HepG2 (cell line): ENCODE measurements at regions not wholly inside any gene's neighbourhood (a gene's known extent, or its start where the extent isn't known, plus 50 kb on each side); places are given as distances from the start of the nearest gene placed in this dataset.

Experiments used
- ATAC-seq: fragments of 200-7000 bp; cut with Tn5 transposase; 3 replicates; pipeline ENCODE4 v1.9.1; 2020; ENCODE audit warnings: mild to moderate bottlenecking, moderate library complexity
- BruUV-seq: library from RNA; stranded (reverse); fragments of 400-500 nt; replicated peaks from 2 replicates; lab custom pipeline; 2021; lab: Mats Ljungman, UMichigan
- CTCF ChIA-PET: fragments of 300-600 bp; formaldehyde crosslinking; extraction: SDS; loops from one replicate; lab custom pipeline; 2021; ENCODE audit warnings: low total read pairs, inconsistent platforms, low intra/inter-chr PET ratio; lab: Yijun Ruan, JAX
- POLR2A ChIA-PET: fragments of 350-600 bp; sonication (Branson Sonifier 250); formaldehyde crosslinking; loops from one replicate; lab custom pipeline; 2020; ENCODE audit warnings: antibody characterized with exemption, inconsistent platforms; lab: Yijun Ruan, JAX
- DNase-seq: peaks from one replicate; pipeline ENCODE4 v3.0.0-alpha.2; 2015; ENCODE audit warnings: low spot score
- FAIRE-seq: peaks from 3 replicates; lab custom pipeline; 2011; peaks lifted over from hg19 to GRCh38; lab: Jason Lieb, UNC
- H2AFZ ChIP-seq: one replicate; pipeline ENCODE4 v1.6.1; 2011; ENCODE audit warnings: low read length, inconsistent platforms
- H3K27ac ChIP-seq: fragments of 300-600 bp; 3 replicates; pipeline ENCODE4 v1.8.0; 2011; ENCODE audit warnings: mixed run types, mild to moderate bottlenecking, mixed read lengths, low read length, inconsistent platforms; ENCODE audit not compliant: insufficient read depth; ENCODE audit errors: extremely low read length
- H3K27me3 ChIP-seq, 2 experiments: fragments of 200-600 bp in 1 of 2; 2 replicates in 1 of 2; 3 replicates in 1 of 2; pipeline versions ENCODE4 v1.6.0 to v1.8.0; 2011; ENCODE audit warnings: low read length in 2 of 2, mild to moderate bottlenecking in 2 of 2, moderate library complexity in 2 of 2, inconsistent platforms in 1 of 2; ENCODE audit not compliant: insufficient read depth in 2 of 2, control insufficient read depth in 1 of 2
- H3K36me3 ChIP-seq, 2 experiments: fragments of 200-600 bp in 1 of 2; replicated peaks in 1 of 2; 2 replicates in 1 of 2; 3 replicates in 1 of 2; pipeline versions ENCODE4 v1.5.1 to v1.8.0; 2011; ENCODE audit warnings: low read length in 2 of 2, inconsistent platforms in 1 of 2; ENCODE audit not compliant: insufficient read depth in 2 of 2, control insufficient read depth in 1 of 2
- H3K4me1 ChIP-seq: 2 replicates; pipeline ENCODE4 v1.5.1; 2012; ENCODE audit warnings: low read length, inconsistent platforms; ENCODE audit not compliant: insufficient read depth
- H3K4me2 ChIP-seq: 2 replicates; pipeline ENCODE4 v1.6.0; 2011; ENCODE audit warnings: low read depth, low read length, inconsistent platforms
- H3K4me3 ChIP-seq, 3 experiments: fragments of 200-600 bp in 1 of 3; sonication (generic), shearing (Covaris generic) in 1 of 3; replicated peaks in 1 of 3; 2 replicates each; pipeline ENCODE4 v1.5.1; 2011 to 2016; ENCODE audit warnings: low read length in 3 of 3, inconsistent platforms in 2 of 3, low read depth in 2 of 3, mild to moderate bottlenecking in 2 of 3, control low read depth in 1 of 3, mixed read lengths in 1 of 3; ENCODE audit not compliant: insufficient read depth in 1 of 3
- H3K79me2 ChIP-seq: one replicate; pipeline ENCODE4 v1.6.1; 2011; ENCODE audit warnings: low read length, inconsistent platforms; ENCODE audit not compliant: insufficient read depth
- H3K9ac ChIP-seq: 2 replicates; pipeline ENCODE4 v1.6.0; 2011; ENCODE audit warnings: mild to moderate bottlenecking, low read depth, low read length, inconsistent platforms; ENCODE audit not compliant: insufficient read depth
- H3K9me3 ChIP-seq: 2 replicates; pipeline ENCODE4 v1.5.1; 2012; ENCODE audit warnings: mild to moderate bottlenecking, low read length
- H4K20me1 ChIP-seq: 2 replicates; pipeline ENCODE4 v1.6.0; 2011; ENCODE audit warnings: inconsistent platforms, mild to moderate bottlenecking, low read length, moderate library complexity; ENCODE audit not compliant: insufficient read depth
- CBFB ChIP-seq: sonication (generic); formaldehyde crosslinking; IDR thresholded peaks from 2 replicates; pipeline ENCODE4 v1.4.0; 2020; ENCODE audit warnings: missing genetic modification reagents
- MAFF ChIP-seq: IDR thresholded peaks from 2 replicates; pipeline ENCODE4 v1.6.1; 2011; ENCODE audit warnings: low read depth, low read length, improper control_type of control experiment
- MAFK ChIP-seq, 2 experiments: IDR thresholded peaks in 1 of 2; conservative IDR thresholded peaks in 1 of 2; 2 replicates each; pipeline ENCODE4 v1.6.1; 2011; ENCODE audit warnings: improper control_type of control experiment in 2 of 2, low read length in 2 of 2
- MIXL1 ChIP-seq: IDR thresholded peaks from 2 replicates; pipeline ENCODE4 v1.6.1; 2016
- NFATC3 ChIP-seq: sonication (generic); formaldehyde crosslinking; IDR thresholded peaks from 2 replicates; pipeline ENCODE4 v1.5.1; 2020; ENCODE audit warnings: mild to moderate bottlenecking, missing genetic modification reagents
- NFYB ChIP-seq: sonication (generic); formaldehyde crosslinking; IDR thresholded peaks from 2 replicates; pipeline ENCODE4 v1.4.0; 2020; ENCODE audit warnings: missing genetic modification reagents
- RFX5 ChIP-seq: IDR thresholded peaks from 2 replicates; pipeline ENCODE4 v1.6.1; 2011; ENCODE audit warnings: low read depth, low read length, improper control_type of control experiment
- SAP130 ChIP-seq: IDR thresholded peaks from 2 replicates; pipeline ENCODE4 v1.6.1; 2016; ENCODE audit warnings: low read depth
- SMARCE1 ChIP-seq: fragments of 450-650 bp; IDR thresholded peaks from 2 replicates; pipeline ENCODE4 v1.6.1; 2017; ENCODE audit warnings: borderline replicate concordance
- TARDBP ChIP-seq: sonication (generic); formaldehyde crosslinking; IDR thresholded peaks from 2 replicates; pipeline ENCODE4 v1.8.0; 2022; ENCODE audit warnings: mild to moderate bottlenecking, missing genetic modification reagents
- ZFP41 ChIP-seq: sonication (generic); formaldehyde crosslinking; IDR thresholded peaks from 2 replicates; pipeline ENCODE4 v1.4.0; 2020; ENCODE audit warnings: mild to moderate bottlenecking, missing genetic modification reagents, borderline replicate concordance
- ZNF101 ChIP-seq: sonication (generic); formaldehyde crosslinking; IDR thresholded peaks from 2 replicates; pipeline ENCODE4 v1.4.0; 2020; ENCODE audit warnings: mild to moderate bottlenecking, low read depth, missing genetic modification reagents, borderline replicate concordance
- ZNF225 ChIP-seq: sonication (generic); formaldehyde crosslinking; IDR thresholded peaks from 2 replicates; pipeline ENCODE4 v1.4.0; 2020; ENCODE audit warnings: mild to moderate bottlenecking, missing genetic modification reagents
- ZSCAN5A ChIP-seq: sonication (generic); formaldehyde crosslinking; IDR thresholded peaks from 2 replicates; pipeline ENCODE4 v1.8.0; 2022; ENCODE audit warnings: mild to moderate bottlenecking, missing genetic modification reagents, borderline replicate concordance
- WGBS: methylation state at CpG from one replicate; pipeline ENCODE4 v1.1.6; 2017; ENCODE audit warnings: low lambda C conversion rate; 5-methylcytosine and 5-hydroxymethylcytosine counted together
- in situ Hi-C: cut with HindIII; loops from 2 replicates; pipeline ENCODE4 v1.10.0; 2017; ENCODE audit warnings: low pct_unique_long_range_greater_than_20kb; ENCODE audit not compliant: extremely low pct_ligation_motif_present
- intact Hi-C: fragments of 100-400 bp; cut with micrococcal nuclease; formaldehyde crosslinking; loops from one replicate; pipeline ENCODE4 v1.10.0; 2022; ENCODE audit not compliant: unreplicated experiment
- TF ChIP-seq, protein P1 (sequence below), 2 experiments: sonication (generic) in 1 of 2; formaldehyde crosslinking in 1 of 2; IDR thresholded peaks; 2 replicates each; pipeline versions ENCODE4 v1.6.1 to v1.9.0; 2014 to 2022; ENCODE audit warnings: antibody characterized with exemption in 1 of 2, borderline replicate concordance in 1 of 2, inconsistent platforms in 1 of 2, low read depth in 1 of 2, missing genetic modification reagents in 1 of 2
- TF ChIP-seq, protein P2 (sequence below): sonication (generic); formaldehyde crosslinking; IDR thresholded peaks from 2 replicates; pipeline ENCODE4 v1.4.0; 2020; ENCODE audit warnings: missing genetic modification reagents

DNA sequence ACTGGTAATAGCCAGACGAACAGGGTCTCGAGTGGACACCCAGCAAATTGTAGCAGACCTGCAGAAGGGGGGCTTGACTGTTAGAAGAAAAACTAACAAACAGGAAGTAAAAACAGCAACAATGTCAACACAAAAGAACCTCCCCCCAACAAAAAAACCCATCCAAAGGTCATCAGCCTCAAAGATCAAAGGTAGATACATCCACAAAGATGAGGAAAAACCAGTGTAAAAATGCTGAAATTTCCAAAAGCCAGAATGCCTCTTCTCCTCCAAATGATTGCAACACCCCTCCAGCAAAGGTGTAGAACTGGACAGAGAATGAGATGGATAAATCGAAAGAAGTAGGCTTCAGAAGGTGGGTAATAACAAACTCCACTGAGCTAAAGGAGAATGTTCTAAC, 313.0 kb upstream of the TEX13C start (continued):
- no peak for TF ChIP-seq ZFP41 (CRISPR knock-in tag)
- TF ChIP-seq, all 625 proteins: peak for 0

DNA sequence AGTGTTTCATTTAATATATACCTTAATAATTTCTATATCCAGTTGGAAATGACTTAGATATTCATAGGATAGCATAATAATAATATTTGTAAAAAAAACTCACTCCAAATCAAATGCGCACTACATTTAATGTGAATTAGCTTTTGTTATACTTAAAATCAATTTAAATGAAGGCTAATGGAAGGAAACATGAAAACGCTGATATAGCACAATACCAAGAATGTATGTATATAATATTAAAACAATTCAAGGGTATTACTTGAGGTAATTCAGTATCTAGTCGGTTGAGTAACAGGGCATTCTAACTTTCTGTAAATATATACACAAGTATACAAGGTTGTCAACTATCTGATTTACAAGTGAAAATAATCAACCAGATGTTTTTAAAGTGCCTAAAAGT, 307.1 kb upstream of the TEX13C start:
- H3K27me3 ChIP-seq, result no peaks in the 10 kb centered on the region
- POLR2A ChIA-PET, result no interaction called here

More for the DNA sequence above, 307.1 kb upstream of the TEX13C start:
- BruUV-seq, result no TSS peak
- CTCF ChIA-PET, result no interaction called here
- no peak for ATAC-seq
- no peak overlapping the region for H3K9ac ChIP-seq
- no peak for TF ChIP-seq ZSCAN5A (CRISPR knock-in tag)
- TF ChIP-seq CBFB (CRISPR knock-in tag), result no peak
- TF ChIP-seq NFYB, result no peak
- TF ChIP-seq, protein P1, sequence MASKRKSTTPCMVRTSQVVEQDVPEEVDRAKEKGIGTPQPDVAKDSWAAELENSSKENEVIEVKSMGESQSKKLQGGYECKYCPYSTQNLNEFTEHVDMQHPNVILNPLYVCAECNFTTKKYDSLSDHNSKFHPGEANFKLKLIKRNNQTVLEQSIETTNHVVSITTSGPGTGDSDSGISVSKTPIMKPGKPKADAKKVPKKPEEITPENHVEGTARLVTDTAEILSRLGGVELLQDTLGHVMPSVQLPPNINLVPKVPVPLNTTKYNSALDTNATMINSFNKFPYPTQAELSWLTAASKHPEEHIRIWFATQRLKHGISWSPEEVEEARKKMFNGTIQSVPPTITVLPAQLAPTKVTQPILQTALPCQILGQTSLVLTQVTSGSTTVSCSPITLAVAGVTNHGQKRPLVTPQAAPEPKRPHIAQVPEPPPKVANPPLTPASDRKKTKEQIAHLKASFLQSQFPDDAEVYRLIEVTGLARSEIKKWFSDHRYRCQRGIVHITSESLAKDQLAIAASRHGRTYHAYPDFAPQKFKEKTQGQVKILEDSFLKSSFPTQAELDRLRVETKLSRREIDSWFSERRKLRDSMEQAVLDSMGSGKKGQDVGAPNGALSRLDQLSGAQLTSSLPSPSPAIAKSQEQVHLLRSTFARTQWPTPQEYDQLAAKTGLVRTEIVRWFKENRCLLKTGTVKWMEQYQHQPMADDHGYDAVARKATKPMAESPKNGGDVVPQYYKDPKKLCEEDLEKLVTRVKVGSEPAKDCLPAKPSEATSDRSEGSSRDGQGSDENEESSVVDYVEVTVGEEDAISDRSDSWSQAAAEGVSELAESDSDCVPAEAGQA (IDR thresholded peaks at IDR 0.05; ENCODE audit: low read depth), result no peak
- TF ChIP-seq, protein P1 (CRISPR knock-in tag; IDR thresholded peaks at IDR 0.05; ENCODE audit: borderline replicate concordance), result no peak
- TF ChIP-seq MAFF, result peak; percentile 24; the same call in 1 of the 2 replicates
- no peak for TF ChIP-seq ZNF101 (CRISPR knock-in tag)
- no peak for TF ChIP-seq NFATC3 (CRISPR knock-in tag)
- peak; percentile 25 to 54; a peak in 3 of 4 replicates for TF ChIP-seq MAFK (conservative IDR thresholded peaks at IDR 0.05 in 1 of 2, IDR thresholded peaks at IDR 0.05 in 1 of 2; ENCODE audit: low read length in 2 of 2)
- no peak for TF ChIP-seq TARDBP (CRISPR knock-in tag)
- TF ChIP-seq SAP130 (CRISPR knock-in tag), result no peak
- TF ChIP-seq RFX5, result no peak
- TF ChIP-seq MIXL1 (CRISPR knock-in tag), result no peak
- TF ChIP-seq ZNF225, result no peak
- no peak for TF ChIP-seq SMARCE1
- TF ChIP-seq, protein P2, sequence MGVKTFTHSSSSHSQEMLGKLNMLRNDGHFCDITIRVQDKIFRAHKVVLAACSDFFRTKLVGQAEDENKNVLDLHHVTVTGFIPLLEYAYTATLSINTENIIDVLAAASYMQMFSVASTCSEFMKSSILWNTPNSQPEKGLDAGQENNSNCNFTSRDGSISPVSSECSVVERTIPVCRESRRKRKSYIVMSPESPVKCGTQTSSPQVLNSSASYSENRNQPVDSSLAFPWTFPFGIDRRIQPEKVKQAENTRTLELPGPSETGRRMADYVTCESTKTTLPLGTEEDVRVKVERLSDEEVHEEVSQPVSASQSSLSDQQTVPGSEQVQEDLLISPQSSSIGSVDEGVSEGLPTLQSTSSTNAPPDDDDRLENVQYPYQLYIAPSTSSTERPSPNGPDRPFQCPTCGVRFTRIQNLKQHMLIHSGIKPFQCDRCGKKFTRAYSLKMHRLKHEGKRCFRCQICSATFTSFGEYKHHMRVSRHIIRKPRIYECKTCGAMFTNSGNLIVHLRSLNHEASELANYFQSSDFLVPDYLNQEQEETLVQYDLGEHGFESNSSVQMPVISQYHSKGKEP (CRISPR knock-in tag), result no peak
- TF ChIP-seq, all 625 proteins: peak for 2
- no peaks in the 10 kb centered on the region for H3K9me3 ChIP-seq
- FAIRE-seq (no peak), DNase-seq (no peak)
- no peaks in the 10 kb centered on the region for H4K20me1 ChIP-seq
- no peak overlapping the region for H2AFZ ChIP-seq
- 37% methylated on average over 3 of the region's 3 CpGs for WGBS
- no peak overlapping the region for H3K4me2 ChIP-seq
- no peaks in the 10 kb centered on the region for H3K79me2 ChIP-seq
- intact Hi-C loops (no loop called here), in situ Hi-C loops (no loop called here)
- H3K36me3 ChIP-seq, result no peaks in the 10 kb centered on the region
- H3K4me3 ChIP-seq, result no peak overlapping the region
- no peaks in the 10 kb centered on the region for H3K4me1 ChIP-seq
- H3K27ac ChIP-seq, result no peak overlapping the region
